Stimulated activated naive CD8-positive, alpha-beta T cell treated with anti-CD3 and anti-CD28 coated beads, Interleukin-15, amount 100 ng/mL, for 72 hours (primary cell): ENCODE measurements at regions not wholly inside any gene's neighbourhood (a gene's known extent, or its start where the extent isn't known, plus 50 kb on each side); places are given as distances from the start of the nearest gene placed in this dataset.
A peak's percentile ranks its signal among the peaks of the same experiment; 100 is the strongest.

Experiments used
- ATAC-seq: fragments of 150-1000 bp; cut with Tn5 transposase; 2 replicates; pipeline ENCODE4 v1.10.0; 2021; ENCODE audit warnings: mild to moderate bottlenecking, moderate library complexity
- DNase-seq, 2 donors: peaks; one replicate each; pipeline ENCODE4 v3.0.0; 2021 to 2022
- H3K27ac Mint-ChIP-seq, 2 donors: one replicate each; pipeline ENCODE4 v1.8.0; 2022; ENCODE audit warnings: mild to moderate bottlenecking in 2 of 2, mixed read lengths in 2 of 2, moderate library complexity in 2 of 2
- H3K27me3 Mint-ChIP-seq: one replicate; pipeline ENCODE4 v1.8.0; 2022; ENCODE audit warnings: mixed read lengths
- H3K4me1 Mint-ChIP-seq: one replicate; pipeline ENCODE4 v1.8.0; 2022; ENCODE audit warnings: mild to moderate bottlenecking, mixed read lengths
- H3K4me3 Mint-ChIP-seq, 2 donors: one replicate each; pipeline ENCODE4 v1.8.0; 2022; ENCODE audit warnings: mild to moderate bottlenecking in 2 of 2, mixed read lengths in 2 of 2, moderate library complexity in 1 of 2
- H3K9me3 Mint-ChIP-seq, 2 donors: one replicate each; pipeline ENCODE4 v1.8.0; 2022; ENCODE audit warnings: mixed read lengths in 2 of 2

GRCh38 chr12:116354534-116354933, 77.0 kb upstream of the MED13L start:
- peaks cover 0 to 7% of the 10 kb centered on the region in 2 donors for H3K9me3 Mint-ChIP-seq
- no peak overlapping the region for H3K4me3 Mint-ChIP-seq
- ATAC-seq (no peak), DNase-seq (no peak)
- H3K4me1 Mint-ChIP-seq: peaks cover 14% of the 10 kb centered on the region
- no peaks in the 10 kb centered on the region for H3K27me3 Mint-ChIP-seq
- H3K27ac Mint-ChIP-seq: no peak overlapping the region

DNA sequence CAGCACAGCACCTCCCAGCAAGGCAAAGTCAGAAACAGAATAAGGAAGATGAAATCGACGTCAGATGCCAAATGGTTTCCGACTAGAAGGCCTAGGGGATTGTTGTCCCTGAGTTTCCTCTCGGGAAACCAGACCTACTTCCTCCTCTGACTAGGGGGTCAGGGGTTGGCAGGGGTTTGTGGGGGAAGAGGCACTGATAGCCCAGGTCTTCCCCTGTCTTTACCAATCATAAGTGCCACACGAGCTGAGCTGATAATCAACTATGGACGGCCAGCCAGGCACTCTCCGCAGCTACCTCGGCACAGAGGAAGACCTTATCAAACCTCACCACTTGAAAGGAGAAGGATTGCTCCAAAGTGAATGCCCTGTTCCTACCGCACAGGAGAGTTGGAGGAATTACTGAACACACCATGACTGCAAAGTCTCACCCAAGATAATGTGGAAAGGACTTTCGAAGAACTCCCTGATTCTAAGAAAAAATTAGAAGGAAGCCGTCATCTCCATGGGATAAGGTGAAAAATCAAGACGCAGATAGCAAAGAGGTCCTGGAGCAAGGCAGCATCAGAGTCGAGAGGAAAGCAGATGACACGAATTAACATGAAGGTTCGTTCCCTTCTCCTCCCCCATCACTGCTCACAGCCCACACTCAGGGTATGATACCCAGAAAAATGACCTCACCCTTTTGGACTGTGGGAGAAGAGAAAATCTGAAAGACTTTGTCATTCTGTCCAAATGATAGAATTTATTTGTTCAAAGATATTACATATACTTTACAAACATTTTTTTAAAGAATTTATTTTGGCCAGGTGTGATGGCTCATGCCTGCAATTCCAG, 77.7 kb upstream of the MED13L start:
- H3K9me3 Mint-ChIP-seq: peaks cover 0 to 7% of the 10 kb centered on the region in 2 donors
- H3K27me3 Mint-ChIP-seq: no peaks in the 10 kb centered on the region
- DNase-seq (no peak), ATAC-seq (no peak)
- peaks cover 20% of the 10 kb centered on the region for H3K4me1 Mint-ChIP-seq
- H3K4me3 Mint-ChIP-seq: no peak overlapping the region
- no peak overlapping the region for H3K27ac Mint-ChIP-seq

GRCh38 chr12:116358536-116358892, 81.0 kb upstream of the MED13L start:
- peak overlapping the region; percentile 74 to 90 for H3K4me3 Mint-ChIP-seq
- no peak for ATAC-seq

GRCh38 chr12:116358893-116359761, 81.6 kb upstream of the MED13L start:
- peak; percentile 47 to 61 for DNase-seq
- peak; percentile 84 for ATAC-seq
- H3K4me1 Mint-ChIP-seq: peaks cover 37% of the 10 kb centered on the region
- H3K27ac Mint-ChIP-seq: peak overlapping the region; percentile 54 to 96
- peak overlapping the region; percentile 74 to 90 for H3K4me3 Mint-ChIP-seq
- H3K9me3 Mint-ChIP-seq: no peaks in the 10 kb centered on the region
- H3K27me3 Mint-ChIP-seq: no peaks in the 10 kb centered on the region

More at GRCh38 chr12:116358536-116358892, 81.0 kb upstream of the MED13L start:
- peak overlapping the region in 1 of 2 donors; percentile 72 for H3K27ac Mint-ChIP-seq
- DNase-seq: no peak
- H3K9me3 Mint-ChIP-seq: no peaks in the 10 kb centered on the region
- H3K4me1 Mint-ChIP-seq: peaks cover 37% of the 10 kb centered on the region
- no peaks in the 10 kb centered on the region for H3K27me3 Mint-ChIP-seq

- H3K9me3 Mint-ChIP-seq: no peaks in the 10 kb centered on the region
- H3K27ac Mint-ChIP-seq: peak overlapping the region; percentile 36 to 92
- DNase-seq (peak in 1 of 2 donors; percentile 24), ATAC-seq (peak; percentile 51)
- no peaks in the 10 kb centered on the region for H3K27me3 Mint-ChIP-seq
- peaks cover 37% of the 10 kb centered on the region for H3K4me1 Mint-ChIP-seq
- peak overlapping the region; percentile 72 to 79 for H3K4me3 Mint-ChIP-seq
Observed at GRCh38 chr12:116360579-116361413, 83.3 kb upstream of the MED13L start.

DNA sequence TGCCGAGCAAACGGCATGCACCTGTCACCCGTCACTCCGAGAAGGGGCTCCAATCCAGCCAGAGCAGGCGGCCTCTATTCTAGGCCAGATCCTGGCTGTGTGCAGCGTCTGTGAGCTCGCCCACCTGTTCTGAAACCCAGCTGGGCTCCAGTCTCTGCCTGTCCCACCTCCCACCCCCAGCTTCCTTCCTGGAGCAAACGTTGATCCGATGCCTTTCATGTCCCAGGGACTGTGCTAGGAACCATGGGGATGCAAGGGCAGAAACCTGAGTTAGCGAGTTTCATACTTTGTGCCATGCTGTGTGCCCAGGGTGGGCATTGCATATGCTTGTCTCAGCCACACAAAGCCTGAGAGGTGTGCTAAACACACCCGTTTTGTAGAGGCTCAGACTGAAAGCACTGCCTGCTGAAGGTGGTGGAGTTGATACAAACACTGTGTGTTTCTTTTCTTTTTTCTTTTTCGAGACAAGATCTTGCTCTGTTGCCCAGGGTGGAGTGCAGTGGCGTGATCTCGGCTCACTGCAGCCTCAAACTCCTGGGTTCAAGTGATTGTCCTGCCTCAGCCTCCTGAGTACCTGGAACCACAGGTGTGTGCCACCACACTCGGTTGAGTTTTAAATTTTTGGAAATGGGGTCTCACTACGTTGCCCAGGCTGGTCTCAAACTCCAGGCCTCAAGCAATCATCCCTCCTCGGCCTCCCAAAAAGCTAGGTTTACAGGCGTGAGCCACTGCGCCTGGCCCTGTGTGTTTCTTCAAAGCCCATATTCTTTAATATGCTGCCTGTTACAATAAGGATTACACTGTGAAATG, 84.1 kb upstream of the MED13L start:
- DNase-seq (no peak), ATAC-seq (no peak)
- Mint-ChIP-seq H3K4me1 (peaks cover 37% of the 10 kb centered on the region), H3K4me3 (no peak overlapping the region), H3K27me3 (no peaks in the 10 kb centered on the region), H3K9me3 (no peaks in the 10 kb centered on the region), H3K27ac (no peak overlapping the region)

- peaks cover 17% of the 10 kb centered on the region for H3K4me1 Mint-ChIP-seq
- no peaks in the 10 kb centered on the region for H3K9me3 Mint-ChIP-seq
- H3K4me3 Mint-ChIP-seq: no peak overlapping the region
- H3K27me3 Mint-ChIP-seq: no peaks in the 10 kb centered on the region
- no peak for DNase-seq
- H3K27ac Mint-ChIP-seq: no peak overlapping the region
- ATAC-seq: no peak
Observed at GRCh38 chr12:116365114-116365513, 87.6 kb upstream of the MED13L start.

- Mint-ChIP-seq H3K9me3 (no peaks in the 10 kb centered on the region), H3K27me3 (no peaks in the 10 kb centered on the region), H3K4me3 (no peak overlapping the region), H3K4me1 (peaks cover 10% of the 10 kb centered on the region), H3K27ac (no peak overlapping the region)
- ATAC-seq (no peak), DNase-seq (no peak)
Observed at GRCh38 chr12:116365606-116366455, 88.3 kb upstream of the MED13L start.

GRCh38 chr12:116366456-116366776, 88.9 kb upstream of the MED13L start:
- Mint-ChIP-seq H3K9me3 (no peaks in the 10 kb centered on the region), H3K4me3 (no peak overlapping the region), H3K27me3 (no peaks in the 10 kb centered on the region), H3K27ac (no peak overlapping the region), H3K4me1 (peaks cover 4% of the 10 kb centered on the region)
- DNase-seq: no peak
- no peak for ATAC-seq

DNA sequence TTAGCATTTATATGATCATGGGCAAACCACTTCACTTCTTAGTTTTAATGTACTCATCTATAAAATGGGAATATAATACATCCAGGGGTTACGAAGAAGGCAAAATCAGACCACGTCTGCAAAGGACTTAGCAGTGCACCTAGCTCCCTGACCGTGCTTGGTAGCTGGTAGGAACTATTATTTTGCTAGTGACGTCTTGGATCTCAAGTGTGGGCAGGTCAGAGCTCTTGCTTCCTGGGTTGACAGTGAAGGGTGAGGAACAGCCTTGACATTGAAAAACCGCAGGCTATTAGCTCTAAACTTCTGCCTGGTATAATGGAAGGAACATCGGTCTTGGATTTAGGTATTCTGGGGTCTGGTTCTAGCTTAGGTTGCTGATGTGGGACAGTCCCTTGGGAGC, 89.3 kb upstream of the MED13L start:
- Mint-ChIP-seq H3K9me3 (no peaks in the 10 kb centered on the region), H3K4me3 (no peak overlapping the region), H3K27me3 (no peaks in the 10 kb centered on the region), H3K4me1 (no peaks in the 10 kb centered on the region), H3K27ac (no peak overlapping the region)
- ATAC-seq (no peak), DNase-seq (no peak)

- Mint-ChIP-seq H3K27me3 (no peaks in the 10 kb centered on the region), H3K4me3 (no peak overlapping the region), H3K4me1 (no peaks in the 10 kb centered on the region), H3K27ac (peak overlapping the region in 1 of 2 donors; percentile 50), H3K9me3 (no peaks in the 10 kb centered on the region)
- DNase-seq (no peak), ATAC-seq (no peak)
Observed at GRCh38 chr12:116368196-116369194, 91.0 kb upstream of the MED13L start.

DNA sequence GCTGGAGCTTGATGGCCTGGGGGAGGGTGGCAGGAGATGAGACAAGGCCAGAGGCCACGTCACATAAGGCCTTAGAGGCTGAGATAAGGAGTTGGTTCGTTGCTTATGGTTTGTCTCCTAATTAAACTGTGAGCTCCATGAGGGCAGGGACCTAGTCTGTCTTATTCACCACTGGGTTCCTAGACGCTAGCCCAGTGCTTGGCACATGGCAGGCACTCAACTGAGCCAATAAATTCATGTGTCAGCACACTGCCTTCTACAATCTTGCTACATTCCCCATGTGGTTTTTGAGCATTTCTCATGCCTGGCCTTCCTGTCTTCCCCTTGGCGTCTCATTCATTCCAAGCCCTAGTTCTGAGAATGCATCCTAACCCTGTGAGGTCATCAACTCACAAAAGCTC, 92.5 kb upstream of the MED13L start:
- no peak for DNase-seq
- H3K4me1 Mint-ChIP-seq: no peaks in the 10 kb centered on the region

GRCh38 chr12:116370886-116371580, 93.5 kb upstream of the MED13L start:
- Mint-ChIP-seq H3K4me3 (no peak overlapping the region), H3K4me1 (peaks cover 6% of the 10 kb centered on the region), H3K27ac (peak overlapping the region in 1 of 2 donors; percentile 74), H3K27me3 (no peaks in the 10 kb centered on the region), H3K9me3 (peaks cover 13 to 14% of the 10 kb centered on the region in 2 donors)
- DNase-seq: no peak
- no peak for ATAC-seq

More for the DNA sequence above, 92.5 kb upstream of the MED13L start:
- peaks cover 3 to 4% of the 10 kb centered on the region in 2 donors for H3K9me3 Mint-ChIP-seq
- H3K27ac Mint-ChIP-seq: no peak overlapping the region
- no peak overlapping the region for H3K4me3 Mint-ChIP-seq
- no peak for ATAC-seq
- H3K27me3 Mint-ChIP-seq: no peaks in the 10 kb centered on the region
